ENCODE measurements at regions not wholly inside any gene's neighbourhood (a gene's known extent, or its start where the extent isn't known, plus 50 kb on each side); places are given as distances from the start of the nearest gene placed in this dataset.

DNA sequence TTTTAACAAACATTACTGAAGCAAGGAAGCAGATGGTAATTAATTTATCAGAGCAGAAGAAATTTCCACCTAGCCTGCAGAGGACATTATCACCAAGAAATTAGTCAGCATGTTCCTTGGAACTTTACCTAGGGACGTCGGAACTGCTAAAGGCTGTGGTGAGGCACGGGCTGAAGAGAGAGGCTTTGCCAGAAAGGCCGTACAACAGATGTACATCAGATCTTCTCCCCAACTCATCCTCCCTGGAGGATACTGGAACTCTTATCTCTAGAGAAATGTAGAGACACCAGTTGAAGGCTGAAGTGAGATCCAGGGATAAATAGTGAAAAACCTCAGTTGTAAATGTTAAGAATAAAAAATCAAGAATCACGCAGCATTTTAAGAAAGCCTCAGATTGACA is 257.1 kb downstream of the SAMD5 start:
- no peak overlapping the region for H3K4me3 ChIP-seq (ENCODE audit: low read depth, low read length)
- TF ChIP-seq, protein P1, sequence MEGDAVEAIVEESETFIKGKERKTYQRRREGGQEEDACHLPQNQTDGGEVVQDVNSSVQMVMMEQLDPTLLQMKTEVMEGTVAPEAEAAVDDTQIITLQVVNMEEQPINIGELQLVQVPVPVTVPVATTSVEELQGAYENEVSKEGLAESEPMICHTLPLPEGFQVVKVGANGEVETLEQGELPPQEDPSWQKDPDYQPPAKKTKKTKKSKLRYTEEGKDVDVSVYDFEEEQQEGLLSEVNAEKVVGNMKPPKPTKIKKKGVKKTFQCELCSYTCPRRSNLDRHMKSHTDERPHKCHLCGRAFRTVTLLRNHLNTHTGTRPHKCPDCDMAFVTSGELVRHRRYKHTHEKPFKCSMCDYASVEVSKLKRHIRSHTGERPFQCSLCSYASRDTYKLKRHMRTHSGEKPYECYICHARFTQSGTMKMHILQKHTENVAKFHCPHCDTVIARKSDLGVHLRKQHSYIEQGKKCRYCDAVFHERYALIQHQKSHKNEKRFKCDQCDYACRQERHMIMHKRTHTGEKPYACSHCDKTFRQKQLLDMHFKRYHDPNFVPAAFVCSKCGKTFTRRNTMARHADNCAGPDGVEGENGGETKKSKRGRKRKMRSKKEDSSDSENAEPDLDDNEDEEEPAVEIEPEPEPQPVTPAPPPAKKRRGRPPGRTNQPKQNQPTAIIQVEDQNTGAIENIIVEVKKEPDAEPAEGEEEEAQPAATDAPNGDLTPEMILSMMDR (IDR thresholded peaks at IDR 0.05; ENCODE audit: low read depth, low read length), result no peak

DNA sequence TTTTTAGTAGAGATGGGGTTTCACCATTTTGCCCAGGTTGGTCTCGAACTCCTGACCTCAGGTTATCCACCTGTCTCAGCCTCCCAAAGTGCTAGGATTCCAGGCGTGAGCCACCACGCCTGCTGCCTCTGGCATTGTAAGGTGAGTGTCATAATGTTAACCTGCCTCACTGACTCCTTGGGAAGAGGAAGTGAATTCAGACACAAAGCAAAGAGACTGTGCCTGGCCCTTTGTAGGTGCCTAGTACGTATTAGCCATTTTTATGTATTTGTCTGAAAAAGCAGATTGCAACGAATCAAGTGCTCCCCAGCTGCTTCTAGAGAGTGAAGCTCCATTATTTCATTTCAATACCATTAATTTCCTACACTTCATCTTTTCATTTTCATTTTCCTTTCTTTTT is 260.5 kb downstream of the SAMD5 start:
- TF ChIP-seq, protein P1 (IDR thresholded peaks at IDR 0.05; ENCODE audit: low read depth, low read length), result no peak
- no peak overlapping the region for H3K4me3 ChIP-seq (ENCODE audit: low read depth, low read length)

DNA sequence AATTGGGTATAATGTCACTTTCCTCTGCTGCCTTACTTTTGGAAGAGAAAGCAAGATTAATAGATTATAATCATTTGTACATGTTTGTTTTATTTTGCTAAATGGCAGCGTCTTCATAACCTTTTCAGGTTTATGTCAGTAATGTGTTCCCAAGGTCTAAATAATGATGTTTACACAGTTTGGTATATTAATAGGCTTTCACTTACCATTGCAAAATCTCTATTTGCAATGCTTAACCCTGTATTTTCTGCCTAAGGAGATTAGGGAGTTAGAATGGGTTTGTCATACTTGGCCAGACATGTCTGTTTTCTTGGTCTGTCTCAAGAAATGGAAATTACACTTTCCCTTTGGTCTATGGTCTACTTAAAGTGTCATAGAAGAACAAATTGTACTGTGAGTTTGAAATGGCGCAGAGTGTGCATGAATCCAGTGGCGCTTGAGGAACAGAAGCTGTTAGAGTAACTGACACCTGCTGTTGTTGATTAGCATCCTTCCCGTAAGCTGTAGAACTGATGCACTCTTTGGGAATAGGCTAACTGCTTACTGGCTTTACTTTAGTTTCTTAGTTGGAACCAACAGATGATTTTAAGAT is 261.1 kb downstream of the SAMD5 start:
- H3K4me3 ChIP-seq (ENCODE audit: low read depth, low read length), result no peak overlapping the region

DNA sequence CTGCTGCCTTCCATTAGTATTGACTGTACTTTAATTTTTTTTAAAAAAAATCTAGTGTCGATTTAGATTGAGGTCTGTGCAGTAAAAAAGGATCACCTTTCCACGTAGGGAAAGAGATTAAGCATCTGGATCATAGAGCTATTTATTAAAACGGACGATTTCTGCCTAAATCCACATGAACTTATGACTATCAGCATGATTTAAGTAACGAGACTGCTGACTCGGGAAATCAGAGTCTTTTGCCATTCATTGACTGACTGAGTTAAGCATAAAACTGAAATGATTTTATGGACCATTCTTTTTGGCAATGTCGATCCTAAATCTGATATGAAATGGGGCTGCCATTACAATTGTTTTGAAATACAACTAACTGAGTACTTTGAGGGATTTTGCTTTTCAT is 261.7 kb downstream of the SAMD5 start:
- no peak overlapping the region for H3K4me3 ChIP-seq (ENCODE audit: low read depth, low read length)
- TF ChIP-seq, protein P1 (IDR thresholded peaks at IDR 0.05; ENCODE audit: low read depth, low read length), result no peak

More for the DNA sequence above, 261.1 kb downstream of the SAMD5 start:
- TF ChIP-seq, protein P1 (IDR thresholded peaks at IDR 0.05; ENCODE audit: low read depth, low read length), result no peak

DNA sequence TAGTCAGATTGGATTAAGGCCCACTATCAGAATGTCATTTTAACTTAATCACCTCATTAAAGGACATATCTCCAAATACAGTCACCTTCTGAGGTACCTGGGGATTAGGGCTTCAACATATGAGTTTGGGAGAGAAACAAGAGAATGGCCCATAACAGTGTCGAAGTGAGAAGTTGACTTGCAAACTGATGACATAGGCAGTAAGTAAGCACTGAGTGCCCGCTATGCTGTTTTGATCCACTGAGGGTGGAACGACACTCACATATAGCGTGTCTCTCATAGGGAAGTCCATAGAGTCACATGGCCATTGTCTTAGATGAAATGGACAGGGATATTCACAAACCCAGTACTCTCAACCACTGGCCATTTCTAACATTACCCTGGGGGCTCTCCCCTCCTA is 264.2 kb downstream of the SAMD5 start:
- TF ChIP-seq, protein P1 (IDR thresholded peaks at IDR 0.05; ENCODE audit: low read depth, low read length), result no peak
- H3K4me3 ChIP-seq (ENCODE audit: low read depth, low read length), result no peak overlapping the region

DNA sequence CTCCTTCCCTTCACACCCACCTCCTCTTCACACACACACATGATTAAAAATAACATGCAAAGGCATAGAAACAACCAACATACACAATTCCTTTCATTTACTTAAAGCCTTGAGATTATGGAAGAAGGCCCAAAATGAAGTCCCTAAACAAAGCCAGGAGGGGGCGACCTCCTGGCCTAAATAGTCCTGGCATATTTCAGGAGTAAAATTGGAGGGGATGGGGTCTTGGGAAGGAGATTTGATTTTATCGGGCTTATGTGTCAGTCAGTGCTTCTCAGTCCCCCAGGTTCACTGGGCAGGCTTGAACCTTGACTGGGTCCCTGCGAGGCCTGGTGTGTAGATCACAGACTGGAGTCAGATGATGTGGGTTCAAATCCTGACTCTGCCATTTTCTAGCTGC is 266.4 kb downstream of the SAMD5 start:
- TF ChIP-seq, protein P1 (IDR thresholded peaks at IDR 0.05; ENCODE audit: low read depth, low read length), result no peak
- H3K4me3 ChIP-seq (ENCODE audit: low read depth, low read length), result no peak overlapping the region

DNA sequence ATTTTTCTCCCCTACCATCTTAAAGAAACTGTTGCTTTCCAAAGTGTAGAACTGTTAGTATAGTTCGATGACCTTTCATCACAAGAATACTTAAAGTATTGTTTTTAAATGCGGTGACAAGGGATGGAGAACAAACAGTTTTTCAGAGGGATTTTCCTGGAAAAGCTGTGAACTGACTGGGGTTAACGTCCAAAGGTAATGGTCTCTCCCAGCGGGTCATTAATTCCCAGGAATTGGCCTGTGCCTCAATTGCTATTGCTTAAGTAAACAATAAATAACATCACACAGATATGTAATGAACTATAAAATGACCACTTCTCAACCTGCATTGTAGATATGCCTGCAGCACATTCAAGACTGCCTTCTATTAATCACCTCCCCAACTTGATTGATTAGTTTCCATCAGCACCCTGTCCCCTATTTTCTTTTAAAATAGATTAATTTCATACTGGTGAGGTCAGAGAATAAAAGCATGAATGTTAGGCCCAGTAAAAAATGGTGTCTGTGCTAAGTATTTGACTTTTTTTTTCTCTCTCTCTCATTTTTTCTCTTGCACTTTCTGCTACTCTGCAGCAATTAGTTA is 268.2 kb downstream of the SAMD5 start:
- TF ChIP-seq, protein P1 (IDR thresholded peaks at IDR 0.05; ENCODE audit: low read depth, low read length), result no peak
- no peak overlapping the region for H3K4me3 ChIP-seq (ENCODE audit: low read depth, low read length)

Data from WI38 (cell line).